ENCODE measurements at regions not wholly inside any gene's neighbourhood (a gene's known extent, or its start where the extent isn't known, plus 50 kb on each side); places are given as distances from the start of the nearest gene placed in this dataset.
"Not testable (repeated sequence)": the region's sequence is repeated elsewhere in the genome, so short reads cannot be mapped to it uniquely, and the experiment has no call there.

GRCh38 chr12:61993734-61994345, 266.4 kb upstream of the USP15 start:
- DNase-seq, result peak; percentile 15

- DNase-seq, result no peak
Observed at GRCh38 chr12:61996717-61997116, 263.5 kb upstream of the USP15 start.

- DNase-seq, result no peak
Observed at GRCh38 chr12:61998791-61999190, 261.4 kb upstream of the USP15 start.

DNA sequence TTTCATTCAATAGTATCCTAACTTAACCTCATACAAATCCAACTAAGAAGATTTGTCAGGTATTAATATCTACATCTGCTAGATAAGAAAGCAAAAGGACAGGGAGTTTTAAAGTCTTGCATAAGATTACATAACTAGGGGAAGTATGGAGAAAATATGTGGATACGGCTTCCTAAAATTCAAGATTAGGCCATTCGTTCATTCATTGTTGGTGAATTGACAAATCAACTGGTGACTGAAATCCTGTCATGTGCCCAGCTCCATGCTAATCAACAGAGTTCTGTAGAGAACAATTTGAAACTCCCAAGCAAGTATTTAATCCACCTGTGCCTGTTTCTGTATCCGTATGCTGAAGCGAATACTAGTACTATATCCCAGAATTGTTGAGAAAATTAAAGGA, 260.9 kb upstream of the USP15 start:
- DNase-seq, result no peak

DNA sequence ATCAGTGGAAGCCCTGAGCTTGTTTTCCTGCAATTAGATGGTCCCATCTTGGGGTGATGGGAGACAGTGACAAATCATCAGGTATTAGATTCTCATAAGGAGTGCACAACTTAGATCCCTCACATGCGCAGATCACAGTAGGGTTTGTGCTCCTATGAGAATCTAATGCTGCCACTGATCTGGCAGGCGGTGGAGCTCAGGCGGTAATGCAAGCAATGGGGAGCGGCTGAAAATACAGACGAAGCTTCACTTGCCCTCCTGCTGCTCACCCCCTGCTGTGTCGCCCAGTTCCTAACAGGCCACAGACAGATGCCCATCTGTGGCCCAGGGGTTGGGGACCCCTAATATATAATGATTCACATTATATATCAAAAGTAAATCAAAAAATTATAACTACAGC, 258.8 kb upstream of the USP15 start:
- no peak for DNase-seq

DNA sequence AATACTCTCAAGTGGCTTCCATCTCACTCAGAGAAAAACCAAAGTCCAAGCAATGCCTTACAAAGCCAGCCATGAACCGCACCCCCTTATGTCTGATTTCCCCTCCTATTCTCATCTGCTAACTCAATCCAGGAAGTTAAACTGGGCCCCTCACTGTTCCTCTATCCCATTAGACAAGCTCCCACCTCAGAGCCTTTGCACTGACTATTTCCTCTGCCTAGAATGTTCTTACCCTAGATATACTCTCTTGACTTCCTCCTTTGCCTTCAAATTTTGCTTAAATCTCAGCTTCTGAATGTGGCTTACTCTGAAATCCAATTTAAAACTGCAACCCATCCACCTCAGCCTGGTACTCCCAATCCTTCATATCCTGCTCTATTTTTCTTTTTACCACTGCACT, 257.0 kb upstream of the USP15 start:
- DNase-seq, result no peak

DNA sequence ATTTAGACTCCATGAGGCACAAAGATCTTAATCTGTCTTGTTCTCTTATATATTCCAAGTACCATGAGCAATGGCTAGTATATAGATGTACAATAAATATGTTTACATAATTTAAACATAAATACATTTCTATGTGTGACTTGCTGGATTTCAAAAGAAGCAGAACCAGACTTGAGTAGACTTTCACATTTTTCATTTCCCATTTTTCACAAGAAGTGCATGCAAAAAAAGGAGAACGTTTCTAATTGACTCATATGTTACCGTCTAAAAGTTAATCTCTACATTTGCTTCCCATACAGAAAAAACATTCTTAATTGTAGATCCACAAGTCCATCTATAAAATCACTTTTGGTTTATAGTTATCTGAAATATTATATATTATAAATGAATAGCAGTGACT, 256.5 kb upstream of the USP15 start:
- no peak for DNase-seq

GRCh38 chr12:62005615-62006014, 254.6 kb upstream of the USP15 start:
- DNase-seq, result no peak

DNA sequence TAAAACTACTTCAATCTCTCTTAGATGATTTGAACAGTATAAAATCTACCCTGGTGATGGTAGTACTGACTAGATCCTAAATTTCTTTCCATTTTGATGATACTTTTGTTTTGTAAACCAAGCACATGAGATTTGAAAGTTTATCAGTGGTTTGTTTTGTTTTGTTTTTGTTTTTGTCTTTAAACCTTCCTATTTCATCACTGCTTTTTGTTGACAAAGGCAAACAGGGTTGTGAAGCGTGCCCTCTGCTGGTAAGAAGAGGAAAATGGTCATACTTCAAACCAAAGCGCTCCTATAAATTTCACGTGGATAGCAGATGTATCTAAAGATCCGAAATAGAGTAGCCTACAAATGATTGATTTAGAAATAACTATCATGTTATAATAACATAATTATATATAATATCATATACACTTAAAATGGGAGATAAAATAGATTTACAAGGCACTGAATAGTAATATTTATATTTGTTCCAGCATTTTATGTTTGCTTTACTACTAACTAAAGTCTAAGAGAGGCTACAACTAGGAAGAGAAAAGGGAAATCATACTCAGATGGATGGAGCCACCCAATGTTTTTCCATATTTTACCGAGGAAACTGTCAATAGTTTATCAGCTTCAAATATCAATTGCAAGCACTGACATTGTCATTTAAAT, 254.0 kb upstream of the USP15 start:
- DNase-seq, result peak; percentile 22

- DNase-seq, result no peak
Observed at GRCh38 chr12:62008703-62009102, 251.5 kb upstream of the USP15 start.

DNA sequence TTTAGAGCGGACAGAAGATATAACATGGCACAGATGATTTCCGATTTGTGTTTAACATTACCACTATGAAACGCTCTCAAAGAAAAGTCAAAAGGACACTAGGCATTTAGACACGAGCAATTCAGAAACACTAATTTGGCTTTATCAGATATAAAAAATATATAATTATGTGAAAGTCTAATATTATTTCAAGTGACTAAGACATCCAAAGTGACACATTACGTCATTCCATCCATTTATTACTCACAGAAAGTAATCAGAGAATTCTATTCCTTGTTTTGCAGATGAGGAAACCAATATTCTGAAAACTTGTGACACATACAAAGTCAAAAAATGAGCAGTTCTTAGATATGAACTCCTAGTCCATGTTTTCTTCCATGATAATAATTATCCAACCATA, 250.8 kb upstream of the USP15 start:
- DNase-seq, result no peak

DNA sequence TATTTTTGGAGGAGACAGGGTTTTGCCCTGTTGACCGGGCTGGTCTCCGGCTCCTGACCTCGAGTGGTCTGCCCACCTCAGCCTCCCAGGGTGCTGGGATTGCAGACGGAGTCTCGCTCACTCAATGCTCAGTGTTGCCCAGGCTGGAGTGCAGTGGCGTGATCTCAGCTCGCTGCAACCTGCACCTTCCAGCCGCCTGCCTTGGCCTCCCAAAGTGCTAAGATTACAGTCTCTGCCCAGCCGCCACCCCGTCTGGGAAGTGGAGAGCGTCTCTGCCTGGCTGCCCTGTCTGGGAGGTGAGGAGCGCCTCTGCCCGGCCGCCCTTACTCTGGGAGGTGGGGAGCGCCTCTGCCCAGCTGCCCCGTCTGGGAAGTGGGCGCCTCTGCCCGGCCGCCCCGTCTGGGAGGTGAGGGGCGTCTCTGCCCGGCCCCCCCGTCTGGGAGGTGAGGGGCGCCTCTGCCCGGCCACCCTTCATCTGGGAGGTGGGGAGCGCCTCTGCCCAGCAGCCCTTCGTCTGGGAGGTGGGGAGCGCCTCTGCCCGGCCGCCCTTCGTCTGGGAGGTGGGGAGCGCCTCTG, 249.8 kb upstream of the USP15 start:
- DNase-seq, result not testable (repeated sequence)

- not testable (repeated sequence) for DNase-seq
Observed at GRCh38 chr12:62010973-62011372, 249.2 kb upstream of the USP15 start.

- DNase-seq, result no peak
Observed at GRCh38 chr12:62014330-62014729, 245.9 kb upstream of the USP15 start.

DNA sequence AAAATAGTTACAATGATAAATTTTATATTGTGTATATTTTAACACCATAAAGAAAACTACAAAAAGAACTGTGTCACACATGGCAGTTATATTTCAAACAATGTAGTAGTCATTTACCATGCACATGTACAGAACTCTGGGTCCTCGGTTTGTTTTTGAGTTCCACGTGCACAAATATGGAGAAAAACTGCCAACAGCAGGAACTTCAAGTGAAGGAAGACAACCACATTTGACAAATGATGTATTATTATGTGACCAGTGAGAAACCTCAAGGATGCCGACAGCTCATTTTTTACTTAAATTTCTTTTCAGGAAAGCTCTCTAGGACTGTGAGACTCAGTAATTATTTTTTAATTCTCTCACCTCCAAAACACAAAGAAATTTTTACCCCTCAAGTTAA, 244.2 kb upstream of the USP15 start:
- DNase-seq, result no peak

- DNase-seq, result no peak
Observed at GRCh38 chr12:62021808-62022207, 238.4 kb upstream of the USP15 start.

DNA sequence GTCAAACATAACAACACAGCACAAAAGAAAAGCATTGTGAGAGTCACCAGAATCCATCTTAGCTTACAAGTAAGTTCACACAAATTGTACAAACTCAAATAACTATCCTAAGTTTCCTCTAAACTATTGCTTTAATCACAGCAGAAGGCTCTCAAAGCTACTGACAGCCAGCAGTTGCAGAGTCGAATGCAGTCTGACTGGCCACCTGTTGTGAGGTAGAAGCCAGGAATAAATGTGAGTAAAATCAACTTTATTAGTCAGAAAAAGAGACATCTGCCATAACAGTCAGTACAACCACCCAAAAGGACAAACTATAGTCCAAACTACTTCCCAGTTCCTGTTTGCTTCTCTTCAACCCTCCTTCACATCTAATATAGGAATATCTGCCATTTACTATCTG, 231.7 kb upstream of the USP15 start:
- DNase-seq, result no peak

DNA sequence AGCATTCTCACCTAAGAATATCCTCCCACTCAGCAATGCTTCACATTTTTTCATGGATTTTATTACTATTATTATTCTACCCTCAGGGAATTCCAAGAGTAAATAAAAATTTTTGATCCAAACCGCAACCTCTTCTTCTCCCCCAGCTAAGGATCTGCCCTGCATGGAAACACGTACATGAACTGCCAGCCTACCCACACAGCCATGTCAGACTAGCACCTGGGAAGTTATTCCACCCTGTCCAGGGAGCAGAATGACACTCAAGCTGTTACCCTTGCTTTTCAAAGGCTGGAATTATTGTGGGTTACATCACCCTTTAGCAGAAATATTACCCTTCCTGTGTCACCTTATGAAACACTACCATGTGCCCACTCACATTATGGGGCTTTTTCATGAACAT, 227.3 kb upstream of the USP15 start:
- DNase-seq, result no peak

- DNase-seq, result no peak
Observed at GRCh38 chr12:62044450-62045135, 215.6 kb upstream of the USP15 start.

DNA sequence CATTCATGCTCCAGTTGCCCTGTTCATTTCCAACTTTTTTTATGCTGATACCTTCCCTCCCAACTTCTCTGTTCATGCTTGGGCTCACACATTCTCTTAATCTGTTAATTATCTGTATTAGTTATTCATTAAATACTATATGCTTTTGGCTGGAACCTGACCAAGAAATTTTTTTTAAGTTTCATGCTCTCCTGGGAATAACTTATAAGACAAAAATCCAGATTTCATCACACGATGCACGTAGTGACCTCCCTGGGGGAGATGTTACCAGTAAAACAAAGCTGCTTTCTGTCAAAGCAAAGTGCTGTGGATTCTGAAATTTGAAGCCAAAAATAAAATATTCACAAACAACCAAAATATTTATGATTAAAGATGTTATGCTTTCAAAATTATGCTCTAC, 215.0 kb upstream of the USP15 start:
- no peak for DNase-seq

DNA sequence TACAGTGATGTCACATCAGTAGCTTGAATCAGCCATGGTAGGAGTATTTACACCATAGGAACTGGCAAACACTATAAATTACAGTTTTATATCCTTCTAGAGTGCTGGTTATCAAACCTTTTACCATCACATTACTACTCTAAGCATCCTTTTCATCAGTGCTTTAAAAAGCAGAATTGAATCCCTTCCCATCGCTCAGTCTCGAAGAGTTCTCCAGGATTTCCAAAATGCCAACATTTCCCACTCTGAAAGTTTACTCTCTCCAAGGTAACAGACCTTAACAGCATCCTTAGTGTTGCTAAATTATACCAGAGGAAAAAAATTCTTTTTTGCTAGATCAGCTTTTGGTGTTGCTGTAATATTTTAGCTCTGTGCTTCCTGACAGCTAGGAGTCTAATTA, 209.4 kb upstream of the USP15 start:
- no peak for DNase-seq

- no peak for DNase-seq
Observed at GRCh38 chr12:62069976-62070375, 190.2 kb upstream of the USP15 start.

GRCh38 chr12:62073236-62073635, 187.0 kb upstream of the USP15 start:
- DNase-seq, result not testable (repeated sequence)

DNA sequence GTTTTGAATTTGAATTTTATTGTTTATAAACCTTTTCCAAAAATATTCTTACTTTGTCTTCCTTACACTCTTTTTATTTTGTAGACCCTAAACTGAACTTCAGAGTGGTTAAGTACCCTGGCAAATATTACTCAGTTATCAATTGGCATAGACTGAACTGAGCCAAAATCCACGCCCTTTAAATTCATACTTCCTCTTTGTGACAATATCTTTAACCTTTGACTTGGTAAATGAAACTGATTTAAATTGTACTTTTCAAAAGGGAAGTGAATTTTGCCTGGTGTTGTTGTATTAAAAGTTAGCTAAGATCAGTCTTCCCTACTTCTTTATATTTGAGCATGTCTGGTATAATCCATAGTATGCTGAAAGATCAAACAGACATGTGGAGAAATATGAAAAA, 184.3 kb upstream of the USP15 start:
- DNase-seq, result no peak
